EL (cell line): ENCODE measurements at regions not wholly inside any gene's neighbourhood (a gene's known extent, or its start where the extent isn't known, plus 50 kb on each side); places are given as distances from the start of the nearest gene placed in this dataset.

Experiments used
- DNase-seq: peaks from one replicate; pipeline ENCODE4 v3.0.0-alpha.2; 2016

DNA sequence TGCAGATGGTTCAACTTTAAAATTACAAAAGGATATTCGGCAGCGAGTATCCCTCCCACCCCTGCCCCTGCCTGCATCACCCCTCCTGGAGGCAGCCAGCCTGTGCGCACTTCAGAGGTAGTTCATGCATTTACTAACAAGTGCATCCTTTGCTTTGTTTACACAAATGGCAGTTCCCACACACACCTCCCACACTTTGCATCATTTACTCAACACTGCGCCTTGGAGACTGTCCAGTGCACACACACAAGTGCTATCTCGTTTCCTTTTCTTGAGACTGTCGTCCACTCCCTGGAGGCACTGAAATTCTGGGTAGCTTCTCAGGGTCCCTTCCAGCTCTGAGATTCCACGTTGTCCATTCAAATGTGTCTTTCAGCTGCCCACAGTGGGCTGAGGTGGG is 53.1 kb upstream of the VSX1 start:
- DNase-seq: no peak

GRCh38 chr20:25136056-25136455 is 54.1 kb upstream of the VSX1 start:
- no peak for DNase-seq

DNA sequence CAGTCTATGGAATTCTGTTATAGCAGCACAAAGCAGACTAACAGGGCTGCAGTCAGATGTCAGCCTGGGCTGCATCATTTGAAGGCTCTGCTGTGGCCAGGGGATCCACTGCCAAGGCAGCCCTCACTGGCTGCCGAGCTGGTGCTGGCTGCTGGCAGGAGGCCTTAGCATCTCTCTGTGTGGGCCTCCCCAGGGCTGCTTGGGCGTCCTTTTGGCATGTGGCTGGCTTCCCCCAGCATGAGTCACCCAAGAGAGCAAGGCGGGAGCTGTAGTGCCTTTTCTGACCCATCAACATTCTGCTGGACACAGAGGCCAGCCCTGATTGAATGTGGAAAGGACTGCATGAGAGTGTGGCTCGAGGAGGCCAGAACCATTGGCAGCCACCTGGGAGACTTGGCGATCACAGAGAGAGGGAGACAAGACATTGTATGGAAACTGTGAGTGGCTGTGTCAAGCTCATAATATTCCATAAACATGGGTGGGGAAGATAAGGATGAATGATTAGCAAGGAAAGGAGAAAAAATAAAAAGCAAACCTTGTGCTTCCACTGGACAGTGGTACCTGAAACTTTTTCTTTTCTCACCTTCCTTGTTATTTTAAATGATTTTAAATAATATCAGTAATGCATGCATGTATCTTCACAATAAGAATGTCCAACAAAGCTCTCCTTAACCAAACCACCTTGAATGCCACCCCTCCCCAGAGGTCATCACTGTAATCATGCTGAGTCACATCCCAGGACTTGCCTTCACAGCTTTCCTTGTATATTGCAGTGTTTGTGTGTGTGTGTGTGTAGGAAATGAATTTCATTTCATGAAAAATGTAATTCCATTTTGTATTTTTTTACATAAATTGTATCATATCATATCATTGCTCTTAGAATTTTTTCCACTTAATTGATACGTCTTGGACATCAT is 55.0 kb upstream of the VSX1 start:
- peak; percentile 98 for DNase-seq

DNA sequence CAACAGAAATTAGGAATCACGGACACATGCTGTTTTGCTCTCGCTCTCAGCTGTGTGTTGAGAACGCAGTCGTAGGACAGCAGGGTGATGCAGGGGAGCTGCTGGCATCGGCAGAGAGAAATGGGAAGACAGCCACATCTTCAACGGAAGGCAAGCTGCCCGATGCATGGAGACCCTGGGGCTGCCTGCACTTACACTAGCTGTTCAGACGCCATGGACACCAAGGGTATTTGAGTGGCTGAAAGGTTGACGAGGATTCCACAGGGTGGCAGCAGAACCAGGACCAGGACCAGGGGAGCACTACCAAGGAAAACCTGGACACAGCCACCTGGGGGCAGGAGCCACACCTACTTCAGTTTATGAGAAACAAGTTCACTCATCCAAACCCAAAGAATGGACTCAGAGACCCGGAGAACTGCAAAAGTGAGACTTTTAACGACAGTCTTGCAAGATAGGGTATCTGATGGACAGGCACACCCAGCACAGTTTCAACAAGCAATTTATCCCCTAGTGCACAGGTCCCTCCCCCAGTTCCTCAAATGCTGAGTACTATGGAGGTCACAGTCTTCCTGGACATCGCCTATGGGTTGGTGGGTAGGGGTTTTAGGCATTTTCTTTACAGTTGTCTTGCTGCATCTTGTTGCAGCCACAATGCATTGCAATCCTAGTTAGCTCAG is 56.3 kb upstream of the ENTPD6 start:
- no peak for DNase-seq

- DNase-seq: no peak
These were observed 54.5 kb upstream of the ENTPD6 start for GRCh38 chr20:25140968-25141367.

DNA sequence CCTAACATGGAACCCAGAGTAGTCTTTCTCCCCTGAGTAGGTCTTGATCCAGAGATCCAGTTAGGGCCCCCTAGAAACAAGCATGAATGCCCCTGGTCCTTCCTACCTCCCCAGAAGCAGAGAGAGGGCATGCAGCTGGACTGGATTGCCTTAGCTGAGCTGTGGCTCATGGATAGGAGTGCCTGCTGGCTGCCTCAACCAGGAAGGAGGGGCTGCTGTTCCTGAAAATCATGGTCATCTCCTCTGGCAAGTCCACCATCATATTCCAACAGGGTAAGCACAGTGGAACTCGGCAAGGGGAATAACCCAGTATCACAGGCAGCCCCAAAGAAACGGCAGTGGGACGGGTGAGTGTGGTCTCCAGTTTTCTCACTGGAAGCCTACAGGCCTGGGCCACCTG is 53.1 kb upstream of the ENTPD6 start:
- DNase-seq: no peak

GRCh38 chr20:25145131-25145530 is 50.4 kb upstream of the ENTPD6 start:
- no peak for DNase-seq
